RWPE2 (cell line): ENCODE measurements at regions not wholly inside any gene's neighbourhood (a gene's known extent, or its start where the extent isn't known, plus 50 kb on each side); places are given as distances from the start of the nearest gene placed in this dataset.

Experiments used
- ATAC-seq: fragments of 200-7000 bp; cut with Tn5 transposase; 3 replicates; pipeline ENCODE4 v1.9.1; 2021; ENCODE audit warnings: low read depth
- DNase-seq: peaks from one replicate; pipeline ENCODE4 v3.0.0-alpha.2; 2020; ENCODE audit warnings: low spot score
- H3K27ac ChIP-seq: fragments of 450-650 bp; 2 replicates; pipeline ENCODE4 v1.5.1; 2017; ENCODE audit warnings: mild to moderate bottlenecking; ENCODE audit not compliant: poor library complexity, severe bottlenecking
- H3K27me3 ChIP-seq: fragments of 250-450 bp; sonication (Bioruptor Pico); 2 replicates; pipeline ENCODE4 v1.5.1; 2021; ENCODE audit warnings: mild to moderate bottlenecking, moderate library complexity; ENCODE audit not compliant: insufficient read depth, poor library complexity, severe bottlenecking
- H3K36me3 ChIP-seq: fragments of 250-450 bp; sonication (Bioruptor Pico); 2 replicates; pipeline ENCODE4 v1.5.1; 2020; ENCODE audit warnings: low read depth, mild to moderate bottlenecking, moderate library complexity
- H3K4me1 ChIP-seq: fragments of 250-450 bp; sonication (Bioruptor Pico); 2 replicates; pipeline ENCODE4 v1.5.1; 2021; ENCODE audit warnings: mild to moderate bottlenecking, moderate library complexity; ENCODE audit not compliant: insufficient read depth, poor library complexity, severe bottlenecking
- H3K4me3 ChIP-seq: fragments of 250-450 bp; sonication (Bioruptor Pico); 2 replicates; pipeline ENCODE4 v1.5.1; 2021; ENCODE audit warnings: mild to moderate bottlenecking, moderate library complexity; ENCODE audit not compliant: severe bottlenecking
- H3K9me3 ChIP-seq: fragments of 250-450 bp; sonication (Bioruptor Pico); 2 replicates; pipeline ENCODE4 v1.5.1; 2021; ENCODE audit warnings: mild to moderate bottlenecking, moderate library complexity; ENCODE audit not compliant: severe bottlenecking
- TF ChIP-seq, protein P1 (sequence below): fragments of 450-650 bp; IDR thresholded peaks from one replicate; pipeline ENCODE4 v1.5.1; 2017; ENCODE audit warnings: mild to moderate bottlenecking, moderate library complexity; ENCODE audit not compliant: poor library complexity, severe bottlenecking

DNA sequence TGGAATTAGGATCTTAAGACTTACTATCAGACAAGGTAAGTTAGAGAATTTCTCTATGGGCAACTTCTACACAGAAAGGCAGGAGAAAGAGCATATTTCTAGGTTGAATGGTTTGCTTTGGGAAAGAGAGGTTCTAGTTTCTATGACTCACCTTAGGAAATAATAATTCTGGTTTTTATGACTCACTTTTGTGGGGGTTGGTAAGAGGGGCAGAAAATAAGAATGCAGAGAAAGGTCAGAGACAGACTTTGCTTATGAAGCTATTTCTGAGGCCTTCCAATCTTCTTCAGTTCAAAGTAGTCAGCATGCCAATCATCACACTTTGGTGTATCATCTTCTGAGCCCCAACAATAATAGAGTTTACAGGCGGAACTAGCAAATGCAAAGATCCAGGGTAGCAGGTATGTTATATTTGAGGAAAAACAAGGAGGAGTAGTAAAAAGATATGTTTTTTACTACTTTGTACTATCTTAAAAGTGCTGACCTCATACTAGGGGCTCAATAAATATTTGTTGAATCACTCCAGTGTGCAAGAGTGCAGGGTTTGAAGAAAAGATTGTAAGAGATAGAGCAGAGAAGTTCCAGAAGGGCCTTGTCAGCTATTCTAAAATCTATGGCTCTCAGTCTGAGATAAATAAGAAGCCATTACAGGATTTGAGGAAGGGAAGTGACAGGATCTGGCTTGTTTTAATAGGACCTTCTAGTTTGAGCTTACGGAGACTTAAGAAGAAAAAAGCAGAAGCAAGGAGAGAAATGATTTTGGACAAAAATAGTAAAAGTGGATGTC is 56.7 kb upstream of the LRFN5 start:
- no peak overlapping the region for H3K4me3 ChIP-seq
- TF ChIP-seq, protein P1, sequence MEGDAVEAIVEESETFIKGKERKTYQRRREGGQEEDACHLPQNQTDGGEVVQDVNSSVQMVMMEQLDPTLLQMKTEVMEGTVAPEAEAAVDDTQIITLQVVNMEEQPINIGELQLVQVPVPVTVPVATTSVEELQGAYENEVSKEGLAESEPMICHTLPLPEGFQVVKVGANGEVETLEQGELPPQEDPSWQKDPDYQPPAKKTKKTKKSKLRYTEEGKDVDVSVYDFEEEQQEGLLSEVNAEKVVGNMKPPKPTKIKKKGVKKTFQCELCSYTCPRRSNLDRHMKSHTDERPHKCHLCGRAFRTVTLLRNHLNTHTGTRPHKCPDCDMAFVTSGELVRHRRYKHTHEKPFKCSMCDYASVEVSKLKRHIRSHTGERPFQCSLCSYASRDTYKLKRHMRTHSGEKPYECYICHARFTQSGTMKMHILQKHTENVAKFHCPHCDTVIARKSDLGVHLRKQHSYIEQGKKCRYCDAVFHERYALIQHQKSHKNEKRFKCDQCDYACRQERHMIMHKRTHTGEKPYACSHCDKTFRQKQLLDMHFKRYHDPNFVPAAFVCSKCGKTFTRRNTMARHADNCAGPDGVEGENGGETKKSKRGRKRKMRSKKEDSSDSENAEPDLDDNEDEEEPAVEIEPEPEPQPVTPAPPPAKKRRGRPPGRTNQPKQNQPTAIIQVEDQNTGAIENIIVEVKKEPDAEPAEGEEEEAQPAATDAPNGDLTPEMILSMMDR, result no peak
- ATAC-seq (peak; percentile 83), DNase-seq (no peak)
- H3K4me1 ChIP-seq, result peaks cover 10% of the 10 kb centered on the region
- no peaks in the 10 kb centered on the region for H3K36me3 ChIP-seq
- no peaks in the 10 kb centered on the region for H3K27me3 ChIP-seq
- no peaks in the 10 kb centered on the region for H3K9me3 ChIP-seq
- no peak overlapping the region for H3K27ac ChIP-seq

DNA sequence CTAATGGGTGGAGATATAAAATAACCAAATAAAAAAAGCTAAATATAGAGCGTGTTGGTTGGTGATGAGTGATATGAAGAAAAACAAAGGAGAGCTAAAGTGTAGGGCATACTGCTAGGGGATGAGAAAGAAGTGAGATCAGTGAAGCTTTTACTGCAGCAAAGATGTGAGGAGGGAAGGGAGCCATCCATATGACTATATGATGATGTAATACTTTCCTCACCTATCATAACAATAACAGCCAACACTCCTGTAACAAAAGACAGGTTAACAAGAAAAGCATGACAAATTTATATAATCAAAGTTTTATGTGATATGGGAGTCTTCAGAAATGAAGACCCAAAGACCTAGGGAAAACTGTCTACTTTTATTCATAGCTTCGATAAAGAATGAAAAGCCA is 57.4 kb upstream of the LRFN5 start:
- ATAC-seq, result no peak
- no peak overlapping the region for H3K27ac ChIP-seq
- DNase-seq, result no peak

DNA sequence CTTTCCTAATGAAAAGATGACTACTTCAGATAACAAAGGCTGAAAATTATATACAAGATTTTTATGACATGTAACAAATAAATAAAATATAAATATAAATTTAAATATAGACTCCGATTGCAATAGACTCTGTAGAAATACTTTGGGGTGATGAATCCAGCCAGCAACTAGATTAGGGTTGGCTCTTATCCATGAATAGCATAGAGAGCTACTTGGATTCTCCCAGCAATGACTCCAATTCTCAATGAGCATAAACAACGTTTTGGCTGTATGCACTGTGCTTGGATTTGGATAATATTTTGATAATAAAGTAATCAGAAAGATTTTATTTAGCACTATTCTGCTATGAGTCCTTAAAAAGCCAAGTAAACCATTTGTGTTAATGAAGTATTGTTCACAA is 58.0 kb upstream of the LRFN5 start:
- no peak overlapping the region for H3K4me3 ChIP-seq
- H3K36me3 ChIP-seq, result no peaks in the 10 kb centered on the region
- peaks cover 10% of the 10 kb centered on the region for H3K4me1 ChIP-seq
- TF ChIP-seq, protein P1, result no peak
- H3K27ac ChIP-seq, result no peak overlapping the region
- no peaks in the 10 kb centered on the region for H3K27me3 ChIP-seq
- ATAC-seq (no peak), DNase-seq (no peak)
- no peaks in the 10 kb centered on the region for H3K9me3 ChIP-seq

More for the DNA sequence above, 57.4 kb upstream of the LRFN5 start:
- Histone ChIP-seq H3K4me1 (peaks cover 10% of the 10 kb centered on the region), H3K27me3 (no peaks in the 10 kb centered on the region), H3K9me3 (no peaks in the 10 kb centered on the region), H3K36me3 (no peaks in the 10 kb centered on the region), H3K4me3 (no peak overlapping the region)
- TF ChIP-seq, protein P1, result no peak

DNA sequence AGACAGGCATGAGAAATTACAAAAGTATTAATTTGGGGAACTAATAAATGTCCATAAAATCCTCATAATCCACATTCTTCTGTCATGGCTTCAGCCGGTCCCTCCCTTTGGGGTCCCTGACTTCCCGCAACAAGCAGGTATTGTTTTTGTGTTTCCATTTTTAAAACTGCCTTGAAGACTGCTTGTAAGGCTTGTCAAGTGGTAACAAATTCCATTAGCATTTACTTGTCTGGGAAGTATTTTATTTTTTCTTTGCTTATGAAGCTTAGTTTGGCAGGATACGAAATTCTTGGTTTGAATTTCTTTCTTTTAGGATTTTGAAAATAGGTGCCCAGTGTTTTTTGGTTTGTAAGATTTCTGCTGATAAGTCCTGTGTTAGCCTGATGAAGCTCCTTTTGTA is 65.3 kb upstream of the LRFN5 start:
- H3K4me3 ChIP-seq, result no peak overlapping the region
- TF ChIP-seq, protein P1, result no peak
- DNase-seq, result no peak
- H3K36me3 ChIP-seq, result no peaks in the 10 kb centered on the region
- peaks cover 3% of the 10 kb centered on the region for H3K27me3 ChIP-seq
- H3K27ac ChIP-seq, result no peak overlapping the region
- H3K4me1 ChIP-seq, result no peaks in the 10 kb centered on the region
- ATAC-seq, result no peak
- no peaks in the 10 kb centered on the region for H3K9me3 ChIP-seq

DNA sequence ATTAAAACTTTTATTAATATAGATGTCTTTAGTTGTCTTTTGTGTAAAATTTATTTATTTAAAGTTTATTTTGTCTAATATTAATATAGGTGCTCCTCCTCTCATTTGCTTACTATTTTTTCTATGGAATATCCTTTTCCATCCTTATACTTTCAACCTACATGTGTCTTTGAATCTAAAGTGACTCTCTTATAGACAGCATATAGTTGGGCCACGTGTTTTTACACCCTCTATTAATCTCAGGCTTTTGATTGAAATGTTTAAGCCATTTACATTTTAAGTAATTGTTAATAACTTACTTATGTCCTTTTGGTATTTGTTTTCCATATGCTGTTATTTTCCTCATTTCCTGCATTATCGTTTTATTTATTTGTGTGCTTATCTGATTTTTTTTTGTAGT is 74.4 kb upstream of the LRFN5 start:
- Histone ChIP-seq H3K36me3 (no peaks in the 10 kb centered on the region), H3K9me3 (no peaks in the 10 kb centered on the region), H3K27me3 (peaks cover 3% of the 10 kb centered on the region), H3K4me1 (peaks cover 2% of the 10 kb centered on the region), H3K4me3 (no peak overlapping the region), H3K27ac (no peak overlapping the region)
- TF ChIP-seq, protein P1, result no peak
- ATAC-seq (no peak), DNase-seq (no peak)
